ENCODE measurements at regions not wholly inside any gene's neighbourhood (a gene's known extent, or its start where the extent isn't known, plus 50 kb on each side); places are given as distances from the start of the nearest gene placed in this dataset.
"Not testable (repeated sequence)": the region's sequence is repeated elsewhere in the genome, so short reads cannot be mapped to it uniquely, and the experiment has no call there.

DNA sequence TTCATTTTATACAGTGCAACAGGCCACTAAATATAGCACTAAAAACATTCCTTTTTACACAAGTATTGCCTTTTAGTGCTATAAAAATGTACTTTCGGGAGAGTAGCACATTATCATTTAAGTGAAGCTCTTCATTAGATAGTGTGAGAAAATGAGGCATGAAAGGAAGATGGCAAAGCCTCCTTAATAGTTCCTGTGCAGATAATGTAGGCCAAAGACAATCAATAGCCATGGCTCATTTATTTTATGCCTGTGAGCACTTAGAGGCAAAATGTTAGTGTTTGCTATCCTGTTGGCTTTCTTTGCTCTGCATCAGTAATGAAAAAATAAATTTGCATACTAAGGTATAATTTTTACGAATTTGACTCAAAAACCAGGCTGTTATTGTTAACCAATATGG is 929.5 kb upstream of the C9orf72 start:
- DNase-seq: no peak

- no peak for DNase-seq
Observed at GRCh38 chr9:28503573-28503972, 930.3 kb upstream of the C9orf72 start.

DNA sequence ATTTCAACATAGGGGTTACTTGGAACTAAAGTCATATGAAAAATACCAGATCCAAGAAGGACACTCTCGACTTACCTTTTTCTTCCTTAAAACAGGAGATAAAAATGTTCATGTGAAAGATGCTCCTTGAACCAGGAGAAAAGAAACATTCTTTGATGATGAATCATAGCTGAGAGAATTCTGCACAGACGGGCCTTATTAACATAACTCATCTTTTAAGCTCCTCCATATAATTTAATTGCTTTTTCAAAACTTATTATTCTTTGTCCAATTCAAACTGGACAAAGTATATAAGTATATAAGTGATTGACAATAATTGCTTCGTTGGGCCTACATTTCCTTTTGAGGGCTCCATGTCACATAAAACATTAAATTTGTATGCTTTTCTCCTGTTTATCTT is 945.2 kb upstream of the C9orf72 start:
- no peak for DNase-seq

DNA sequence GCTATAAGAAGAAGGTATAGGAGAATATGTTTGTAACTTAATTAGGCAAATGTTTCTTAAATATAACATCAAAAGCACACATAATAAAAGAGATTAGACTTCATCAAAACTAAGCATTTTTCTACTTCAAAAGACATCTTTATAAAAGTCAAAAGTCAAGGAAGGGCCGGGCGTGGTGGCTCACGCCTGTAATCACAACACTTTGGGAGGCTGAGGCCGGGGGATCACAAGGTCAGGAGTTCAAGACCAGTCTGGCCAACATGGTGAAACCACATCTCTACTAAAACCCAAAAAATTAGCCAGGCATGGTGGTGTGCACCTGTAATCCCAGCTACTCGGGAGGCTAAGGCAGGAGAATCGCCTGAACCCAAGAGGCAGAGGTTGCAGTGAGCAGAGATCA is 951.0 kb upstream of the C9orf72 start:
- DNase-seq: not testable (repeated sequence)

GRCh38 chr9:28528049-28528448 is 954.8 kb upstream of the C9orf72 start:
- no peak for DNase-seq

DNA sequence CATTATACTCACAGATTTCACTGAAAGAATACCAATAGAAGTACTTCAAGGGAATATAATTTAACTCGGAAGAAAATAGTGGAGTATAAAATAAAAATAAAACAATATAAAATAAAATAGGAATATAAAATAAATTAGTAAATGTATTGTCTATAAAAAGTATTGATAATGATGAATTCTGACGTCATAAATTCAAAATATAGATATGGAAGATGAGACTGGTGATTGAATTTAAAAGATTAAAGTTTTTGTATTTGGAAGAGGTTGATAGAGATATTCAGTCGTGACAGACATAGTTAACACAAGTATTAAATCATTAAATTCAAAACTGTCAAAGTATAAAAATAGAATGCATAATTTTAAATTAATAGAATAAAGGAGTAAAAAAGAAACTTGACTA is 964.9 kb upstream of the C9orf72 start:
- DNase-seq: no peak

- no peak for DNase-seq
Observed at GRCh38 chr9:28539434-28540070, 966.3 kb upstream of the C9orf72 start.

DNA sequence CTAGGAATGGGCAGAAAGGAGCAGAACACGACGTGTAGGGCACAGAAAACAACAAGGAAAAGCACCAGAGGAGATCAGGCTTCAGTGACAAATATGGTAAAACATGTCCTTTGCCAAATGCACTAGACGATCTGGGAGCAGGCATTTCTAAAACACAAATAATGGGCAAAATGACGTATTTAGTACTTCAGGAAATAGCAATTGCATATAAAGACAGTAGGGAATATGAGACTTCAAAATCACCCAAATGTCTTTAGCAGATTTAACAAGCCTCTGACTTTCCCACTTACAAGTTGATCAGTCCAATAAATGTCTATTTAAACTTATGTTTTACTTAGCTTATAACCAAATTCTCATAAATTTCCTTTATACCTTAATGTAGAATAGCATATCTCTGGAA is 969.6 kb upstream of the C9orf72 start:
- DNase-seq: no peak

DNA sequence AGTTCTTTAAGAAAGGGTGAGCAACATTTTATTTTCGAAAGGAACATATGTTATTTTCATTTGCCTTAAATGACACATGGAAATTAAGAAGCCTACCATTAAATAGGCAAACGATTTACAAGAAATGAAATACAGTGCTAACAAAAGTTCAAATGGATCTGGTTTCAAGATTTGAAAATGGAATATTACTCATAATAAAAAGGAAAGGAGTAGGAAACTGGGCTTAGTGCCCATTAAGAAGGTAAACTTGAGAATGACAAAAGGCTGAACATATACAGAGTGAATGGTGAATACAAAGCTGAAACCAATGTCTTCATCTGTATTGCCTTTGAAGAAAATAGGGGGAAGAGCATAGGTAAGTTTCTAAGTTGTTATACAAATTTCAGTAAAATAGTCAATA is 974.2 kb upstream of the C9orf72 start:
- DNase-seq: no peak

- no peak for DNase-seq
Observed at GRCh38 chr9:28563291-28563934, 990.1 kb upstream of the C9orf72 start.

- DNase-seq: no peak
Observed at GRCh38 chr9:28583832-28584231, 1010.6 kb upstream of the C9orf72 start.

- no peak for DNase-seq
Observed at GRCh38 chr9:28584542-28584941, 1011.3 kb upstream of the C9orf72 start.

DNA sequence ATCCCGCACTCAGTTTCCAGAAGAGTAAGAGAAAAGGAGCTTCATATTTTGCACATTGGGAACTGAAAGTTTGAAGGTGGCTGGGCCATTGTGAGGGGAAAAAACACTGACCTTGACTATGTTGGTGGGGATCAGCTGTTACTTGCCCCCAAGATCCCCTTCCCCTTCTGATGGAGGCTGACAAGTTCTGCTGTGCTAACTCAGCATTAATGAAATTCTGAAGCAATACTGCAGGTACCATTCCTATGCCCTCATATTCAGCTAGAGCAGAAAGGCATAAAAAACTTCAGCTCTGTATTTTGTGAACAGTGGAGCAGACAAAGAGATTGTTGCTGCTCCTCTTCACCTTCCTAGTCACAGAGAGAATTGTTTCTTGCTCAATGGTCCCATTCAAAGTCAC is 1013.8 kb upstream of the C9orf72 start:
- DNase-seq: no peak

- DNase-seq: no peak
Observed at GRCh38 chr9:28598408-28598807, 1025.1 kb upstream of the C9orf72 start.

DNA sequence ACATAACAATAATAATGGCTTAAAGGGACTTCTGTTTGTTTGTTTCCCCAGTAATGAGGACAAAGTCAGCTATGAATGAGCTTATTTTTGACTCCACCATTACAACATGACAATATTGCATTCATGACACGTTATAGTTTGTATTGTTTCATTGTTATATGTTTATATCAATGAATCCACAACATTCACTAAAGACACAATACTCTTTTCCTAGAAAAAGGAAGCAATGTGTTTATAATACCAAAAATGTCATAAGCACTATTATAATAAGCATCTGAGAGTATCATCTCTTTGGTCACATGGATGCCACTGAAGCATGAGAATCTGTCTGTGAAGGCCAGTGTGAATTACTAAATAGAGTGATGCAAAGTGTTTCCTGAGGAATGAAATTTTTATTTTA is 1026.9 kb upstream of the C9orf72 start:
- DNase-seq: no peak

GRCh38 chr9:28607843-28608242 is 1034.6 kb upstream of the C9orf72 start:
- DNase-seq: no peak

- no peak for DNase-seq
Observed at GRCh38 chr9:28610339-28610738, 1037.1 kb upstream of the C9orf72 start.

DNA sequence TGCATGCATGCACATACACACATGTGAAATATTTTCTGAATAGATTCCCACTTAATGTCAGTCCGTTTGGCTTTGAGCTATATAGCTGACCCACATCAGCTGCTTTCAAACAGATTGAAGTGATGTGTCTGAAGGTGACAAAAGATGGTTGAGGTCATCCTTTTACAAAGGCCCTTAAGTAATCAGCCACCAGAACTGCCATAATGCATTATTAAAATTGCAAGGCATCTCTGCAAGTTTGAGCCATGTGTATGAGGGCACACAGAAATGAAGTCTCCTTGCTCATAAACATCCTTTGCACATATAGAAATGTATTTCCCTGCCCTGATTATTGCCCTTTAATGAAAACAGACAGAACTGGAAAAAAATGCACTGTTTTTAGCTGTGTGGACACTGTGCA is 1043.0 kb upstream of the C9orf72 start:
- no peak for DNase-seq

GRCh38 chr9:28620011-28620410 is 1046.7 kb upstream of the C9orf72 start:
- DNase-seq: no peak

DNA sequence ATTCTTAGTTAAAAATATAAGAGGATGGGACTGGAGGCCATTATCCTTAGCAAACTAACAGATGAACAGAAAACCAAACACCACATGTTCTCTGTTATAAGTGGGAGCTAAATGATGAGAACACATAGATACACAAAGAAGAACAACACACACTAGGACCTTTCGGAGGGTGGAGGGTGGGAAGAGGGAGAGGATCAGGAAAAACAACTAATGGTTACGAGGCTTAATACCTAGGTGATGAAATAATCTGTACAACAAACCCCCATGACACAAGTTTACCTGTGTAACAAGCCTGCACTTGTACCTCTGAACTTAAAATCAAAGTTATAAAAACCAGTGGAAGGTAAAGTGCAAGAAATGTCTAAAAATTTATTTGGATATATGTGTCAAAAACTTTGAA is 1047.4 kb upstream of the C9orf72 start:
- no peak for DNase-seq

GRCh38 chr9:28624771-28625170 is 1051.5 kb upstream of the C9orf72 start:
- no peak for DNase-seq

DNA sequence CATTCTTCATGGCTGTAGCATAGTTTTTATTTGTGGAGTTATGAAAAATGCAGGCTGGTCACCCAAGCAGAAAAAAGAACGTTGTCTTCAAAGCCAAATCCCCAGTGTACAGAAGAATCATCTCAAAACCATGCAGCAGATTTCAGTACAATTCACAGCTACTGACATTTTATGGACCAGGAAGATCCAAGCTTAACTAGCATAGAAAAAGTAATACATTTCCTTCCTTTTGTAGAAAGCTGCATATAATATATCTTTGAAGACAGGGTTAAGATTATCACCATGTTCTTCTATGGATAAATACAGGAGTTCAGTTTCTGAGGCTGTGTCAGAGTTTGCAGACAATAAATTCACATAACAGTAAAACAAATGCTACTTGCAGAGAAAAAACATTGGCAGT is 1054.8 kb upstream of the C9orf72 start:
- DNase-seq: no peak

GRCh38 chr9:28648723-28649122 is 1075.4 kb upstream of the C9orf72 start:
- no peak for DNase-seq

DNA sequence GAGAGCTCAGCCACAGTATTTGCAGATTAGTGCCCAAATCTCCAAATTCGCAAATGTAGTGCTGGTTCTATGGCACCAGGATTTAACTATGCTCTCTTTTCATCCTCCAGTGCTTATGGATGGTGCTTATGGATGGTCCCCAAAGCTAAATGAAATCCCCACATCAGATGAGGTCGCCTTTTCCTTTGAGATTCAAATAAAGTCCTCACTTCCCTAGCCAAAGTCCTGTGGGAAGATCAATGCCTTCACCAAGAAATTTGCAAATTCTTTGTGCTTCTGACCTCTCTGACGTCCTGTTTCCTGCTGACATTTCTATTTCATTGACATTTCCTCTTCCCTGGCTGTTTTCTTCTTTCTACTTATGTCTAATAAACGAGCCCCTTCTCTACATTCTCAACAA is 1077.0 kb upstream of the C9orf72 start:
- DNase-seq: no peak

DNA sequence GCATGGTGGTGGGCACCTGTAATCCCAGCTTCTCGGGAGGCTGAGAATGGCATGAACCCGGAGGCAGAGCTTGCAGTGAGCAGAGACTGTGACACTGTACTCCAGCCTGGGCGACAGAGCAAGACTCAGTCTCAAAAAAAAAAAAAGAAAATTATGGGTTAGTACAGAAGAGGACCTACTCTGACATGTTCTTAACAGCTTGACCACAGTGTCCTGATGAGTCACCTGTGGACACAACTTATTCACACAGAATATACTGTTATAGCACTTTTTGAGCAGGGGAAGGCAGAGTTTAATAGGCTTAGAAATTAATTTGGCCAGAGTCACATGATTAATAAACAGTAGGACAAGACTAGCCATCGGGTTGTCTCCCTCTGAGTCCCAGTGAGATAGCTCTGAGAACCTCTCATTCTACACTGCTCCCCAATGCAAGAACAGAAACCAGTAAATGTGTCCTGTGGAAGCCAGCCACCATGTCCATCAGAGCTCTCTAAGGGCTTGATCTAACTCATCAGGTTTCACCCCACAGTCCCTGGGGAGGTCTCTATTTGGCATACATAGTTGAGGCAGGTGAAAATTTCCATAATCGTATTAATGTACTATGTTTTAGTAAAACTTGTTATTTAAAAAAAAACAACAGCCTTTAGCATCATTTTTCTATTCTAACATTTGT is 1077.9 kb upstream of the C9orf72 start:
- DNase-seq: no peak
